SK-N-SH (cell line): ENCODE measurements at regions not wholly inside any gene's neighbourhood (a gene's known extent, or its start where the extent isn't known, plus 50 kb on each side); places are given as distances from the start of the nearest gene placed in this dataset.
"Not testable (repeated sequence)": the region's sequence is repeated elsewhere in the genome, so short reads cannot be mapped to it uniquely, and the experiment has no call there.

ENCODE experiments used
- CTCF ChIA-PET: fragments of 300-600, 350-600 bp; formaldehyde crosslinking; extraction: SDS; loops from one replicate; lab custom pipeline; 2021; lab: Yijun Ruan, JAX
- POLR2A ChIA-PET: fragments of 350-600 bp; sonication (Branson Sonifier 250); formaldehyde crosslinking; extraction: SDS; loops from one replicate; lab custom pipeline; 2020; ENCODE audit warnings: antibody characterized with exemption, inconsistent platforms; lab: Yijun Ruan, JAX
- DNase-seq: peaks from one replicate; pipeline ENCODE4 v3.0.0; 2012
- H2AFZ ChIP-seq: fragments of 200-600 bp; sonication (generic); 2 replicates; pipeline ENCODE4 v1.8.1; 2016; ENCODE audit warnings: antibody characterized with exemption, mild to moderate bottlenecking, low read depth
- H3F3A ChIP-seq: fragments of 200-600 bp; sonication (generic); replicated peaks from 2 replicates; pipeline ENCODE3; 2016; ENCODE audit warnings: antibody characterized with exemption, mild to moderate bottlenecking; ENCODE audit not compliant: insufficient read depth
- H3K27ac ChIP-seq, 2 experiments: fragments of 200-500 bp in 1 of 2; fragments of 200-600 bp in 1 of 2; sonication (Bioruptor generic) in 1 of 2; sonication (generic), shearing (Covaris generic) in 1 of 2; 2 replicates each; pipeline versions ENCODE4 v1.5.1 to v1.6.1; 2014 to 2016; ENCODE audit warnings: low read depth in 2 of 2, inconsistent platforms in 1 of 2, low read length in 1 of 2, mild to moderate bottlenecking in 1 of 2, mixed read lengths in 1 of 2
- H3K27me3 ChIP-seq: fragments of 200-600 bp; sonication (generic), shearing (Covaris generic); 2 replicates; pipeline ENCODE4 v1.6.1; 2016; ENCODE audit warnings: mixed run types; ENCODE audit not compliant: insufficient read depth
- H3K36me3 ChIP-seq, 2 experiments: fragments of 200-500 bp in 1 of 2; fragments of 200-600 bp in 1 of 2; sonication (Bioruptor generic) in 1 of 2; sonication (generic) in 1 of 2; replicated peaks in 1 of 2; 2 replicates each; pipeline versions ENCODE3 to v1.5.1; 2014 to 2016; ENCODE audit warnings: low read length in 1 of 2, mild to moderate bottlenecking in 1 of 2; ENCODE audit not compliant: insufficient read depth in 2 of 2, control insufficient read depth in 1 of 2
- H3K4me1 ChIP-seq, 2 experiments: fragments of 200-500 bp in 1 of 2; fragments of 200-600 bp in 1 of 2; sonication (Bioruptor generic) in 1 of 2; sonication (generic), shearing (Covaris generic) in 1 of 2; 2 replicates each; pipeline versions ENCODE4 v1.5.1 to v1.6.1; 2014 to 2016; ENCODE audit warnings: low read depth in 1 of 2, low read length in 1 of 2, mixed run types in 1 of 2; ENCODE audit not compliant: insufficient read depth in 2 of 2, control insufficient read depth in 1 of 2
- H3K4me2 ChIP-seq: fragments of 200-600 bp; sonication (generic), shearing (Covaris generic); 2 replicates; pipeline ENCODE4 v1.6.1; 2017; ENCODE audit warnings: mixed run types
- H3K4me3 ChIP-seq, 2 experiments: fragments of 200-500 bp in 1 of 2; fragments of 200-600 bp in 1 of 2; sonication (Bioruptor generic) in 1 of 2; sonication (generic), shearing (Covaris generic) in 1 of 2; 2 replicates each; pipeline versions ENCODE4 v1.5.1 to v1.8.1; 2014 to 2016; ENCODE audit warnings: low read depth in 2 of 2, inconsistent platforms in 1 of 2, low read length in 1 of 2, mild to moderate bottlenecking in 1 of 2, mixed read lengths in 1 of 2, moderate library complexity in 1 of 2
- H3K79me2 ChIP-seq: fragments of 200-600 bp; sonication (generic); 2 replicates; pipeline ENCODE4 v1.8.1; 2017; ENCODE audit warnings: mild to moderate bottlenecking; ENCODE audit not compliant: insufficient read depth
- H3K9ac ChIP-seq: fragments of 200-600 bp; sonication (generic); 2 replicates; pipeline ENCODE4 v1.6.1; 2017; ENCODE audit warnings: mixed run types
- H3K9me2 ChIP-seq: fragments of 200-600 bp; sonication (generic); 2 replicates; pipeline ENCODE4 v1.6.1; 2017; ENCODE audit warnings: mixed run types
- H3K9me3 ChIP-seq: fragments of 200-600 bp; sonication (generic); 2 replicates; pipeline ENCODE4 v1.6.1; 2017; ENCODE audit warnings: mixed run types, mild to moderate bottlenecking, moderate library complexity
- H4K20me1 ChIP-seq: fragments of 200-600 bp; sonication (generic); 2 replicates; pipeline ENCODE4 v1.6.1; 2017; ENCODE audit warnings: mild to moderate bottlenecking, mixed run types; ENCODE audit not compliant: insufficient read depth
- EZH2phosphoT487 ChIP-seq: fragments of 200-600 bp; sonication (generic); IDR thresholded peaks from 2 replicates; pipeline ENCODE4 v1.6.1; 2017; ENCODE audit warnings: low read depth, mixed run types, mild to moderate bottlenecking, antibody characterized with exemption, moderate library complexity, borderline replicate concordance
- GATA2 ChIP-seq: sonication (generic); formaldehyde crosslinking; IDR thresholded peaks from 2 replicates; pipeline ENCODE4 v1.5.0; 2020; ENCODE audit warnings: mild to moderate bottlenecking, missing genetic modification reagents
- JUND ChIP-seq: IDR thresholded peaks from 2 replicates; pipeline ENCODE4 v1.4.0; 2012
- MEF2A ChIP-seq: IDR thresholded peaks from 2 replicates; pipeline ENCODE4 v1.4.0; 2012; ENCODE audit warnings: low read depth, borderline replicate concordance
- NFIC ChIP-seq: IDR thresholded peaks from 2 replicates; pipeline ENCODE4 v1.4.0; 2012; ENCODE audit warnings: borderline replicate concordance
- RXRA ChIP-seq: IDR thresholded peaks from 2 replicates; pipeline ENCODE4 v1.4.0; 2012; ENCODE audit warnings: low read depth, mild to moderate bottlenecking, borderline replicate concordance
- TAF1 ChIP-seq: IDR thresholded peaks from 2 replicates; pipeline ENCODE4 v1.6.1; 2012; ENCODE audit warnings: low read depth, mild to moderate bottlenecking, low read length, moderate library complexity, borderline replicate concordance
- WGBS: methylation state at CpG from one replicate; pipeline ENCODE4 v1.1.6; 2017; ENCODE audit warnings: low lambda C conversion rate; 5-methylcytosine and 5-hydroxymethylcytosine counted together

DNA sequence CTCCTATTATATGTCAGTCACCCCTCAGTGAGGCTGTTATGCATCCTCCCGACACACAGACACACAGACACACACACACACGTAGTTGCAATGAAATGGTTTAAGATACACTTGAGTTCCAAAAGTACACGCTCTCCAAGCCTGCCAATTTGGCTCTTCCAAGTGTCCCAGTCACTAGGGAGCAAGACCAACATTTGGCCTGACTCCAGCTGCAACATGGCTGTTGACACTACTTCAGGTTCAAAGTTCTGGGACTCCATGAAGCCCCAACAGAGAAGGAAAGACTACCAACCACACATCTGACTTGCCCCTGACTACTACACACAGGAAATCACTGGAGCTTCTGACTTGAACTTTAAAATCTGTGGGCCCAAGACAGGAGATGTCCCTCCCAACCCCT lies 128.1 kb upstream of the KCNJ18 start:
- ChIA-PET CTCF (no interaction called here), POLR2A (no interaction called here)
- no peak overlapping the region for H3K9ac ChIP-seq
- no peaks in the 10 kb centered on the region for H4K20me1 ChIP-seq
- TF ChIP-seq MEF2A (no peak), RXRA (no peak), GATA2 (CRISPR knock-in tag) (no peak), TAF1 (no peak), EZH2phosphoT487 (no peak), NFIC (no peak), JUND (no peak)
- no peaks in the 10 kb centered on the region for H3F3A ChIP-seq
- no peak overlapping the region for H3K4me2 ChIP-seq
- 8% methylated on average over 2 of the region's 3 CpGs for WGBS
- no peak overlapping the region for H3K4me3 ChIP-seq
- H2AFZ ChIP-seq, result no peak overlapping the region
- no peaks in the 10 kb centered on the region for H3K9me3 ChIP-seq
- no peaks in the 10 kb centered on the region for H3K4me1 ChIP-seq
- no peaks in the 10 kb centered on the region for H3K9me2 ChIP-seq
- no peak overlapping the region for H3K27ac ChIP-seq
- H3K79me2 ChIP-seq, result no peaks in the 10 kb centered on the region
- H3K27me3 ChIP-seq, result no peaks in the 10 kb centered on the region
- DNase-seq, result no peak
- H3K36me3 ChIP-seq, result no peaks in the 10 kb centered on the region

DNA sequence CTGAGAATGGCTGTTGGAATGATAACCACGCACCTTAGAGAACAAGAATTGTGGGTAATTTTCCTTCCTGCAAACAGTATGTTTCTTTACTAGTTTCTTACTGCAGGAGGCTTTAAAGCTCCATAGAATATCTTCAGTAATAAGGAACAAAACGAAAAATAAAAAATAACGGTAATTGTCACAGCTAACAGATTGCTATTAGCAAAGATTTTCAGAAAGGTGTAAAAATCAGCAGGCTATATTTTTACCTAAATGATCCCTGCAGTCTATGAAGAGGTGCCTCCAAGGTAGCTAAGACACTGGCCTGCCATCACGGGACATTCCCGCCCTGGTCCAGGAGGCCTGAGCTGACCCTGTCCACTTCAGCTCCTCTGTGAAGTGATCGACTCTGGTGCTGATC lies 127.6 kb upstream of the KCNJ18 start:
- H3K9ac ChIP-seq, H3K4me2 ChIP-seq, H2AFZ ChIP-seq, H3K4me3 ChIP-seq, H3K9me2 ChIP-seq, H3F3A ChIP-seq, CTCF ChIA-PET, H3K79me2 ChIP-seq, H3K27me3 ChIP-seq, H3K9me3 ChIP-seq, H3K4me1 ChIP-seq, H4K20me1 ChIP-seq, DNase-seq, H3K27ac ChIP-seq, POLR2A ChIA-PET, H3K36me3 ChIP-seq: not testable (repeated sequence)
- WGBS, result 28% methylated on average over 6 of the region's 6 CpGs

DNA sequence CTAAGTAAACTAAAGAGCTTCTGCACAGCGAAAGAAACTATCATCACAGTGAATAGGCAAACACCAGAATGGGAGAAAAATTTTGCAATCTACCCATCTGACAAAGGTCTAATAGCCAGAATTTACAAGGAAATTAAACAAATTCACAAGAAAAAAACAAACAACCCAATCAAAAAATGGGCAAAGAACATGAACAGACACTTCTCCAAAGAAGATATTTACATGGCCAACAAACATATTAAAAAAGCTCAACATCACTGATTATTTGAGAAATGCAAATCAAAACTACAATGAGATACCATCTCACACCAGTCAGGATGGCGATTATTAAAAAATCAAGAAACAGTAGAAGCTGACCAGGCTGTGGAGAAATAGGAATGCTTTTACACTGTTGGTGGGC lies 121.9 kb upstream of the KCNJ18 start:
- H3K36me3 ChIP-seq, H3K4me1 ChIP-seq, H3K9me2 ChIP-seq, H3K4me3 ChIP-seq, H3K4me2 ChIP-seq, H3K79me2 ChIP-seq, POLR2A ChIA-PET, H3K9me3 ChIP-seq, DNase-seq, H3F3A ChIP-seq, H2AFZ ChIP-seq, H3K9ac ChIP-seq, H3K27ac ChIP-seq, H4K20me1 ChIP-seq, CTCF ChIA-PET, H3K27me3 ChIP-seq: not testable (repeated sequence)
- WGBS, result 29% methylated on average over 2 of the region's 2 CpGs

DNA sequence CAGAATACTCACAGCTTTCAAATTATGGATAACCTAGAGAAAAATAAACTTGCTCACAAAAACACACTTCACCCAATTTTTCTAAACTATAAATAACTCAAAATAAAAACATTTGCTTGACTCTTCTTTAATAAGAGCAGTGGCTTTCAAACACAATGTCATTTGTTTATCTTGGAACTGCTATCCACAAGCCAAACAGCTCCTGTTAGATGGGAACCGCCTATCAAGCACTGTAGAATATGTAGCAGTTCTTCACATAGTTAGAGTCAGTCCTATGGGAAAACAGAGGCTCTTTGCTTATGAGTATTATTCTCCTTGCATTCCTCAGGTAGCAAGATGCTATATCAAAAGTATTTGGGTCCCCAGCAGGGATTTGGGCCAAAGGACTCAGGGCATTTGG lies 120.2 kb upstream of the KCNJ18 start:
- CTCF ChIA-PET, H4K20me1 ChIP-seq, H3K27ac ChIP-seq, H3F3A ChIP-seq, POLR2A ChIA-PET, H3K9me3 ChIP-seq, H3K4me1 ChIP-seq, H3K4me3 ChIP-seq, H3K9me2 ChIP-seq, H3K9ac ChIP-seq, H3K36me3 ChIP-seq, H3K4me2 ChIP-seq, H3K79me2 ChIP-seq, H3K27me3 ChIP-seq, H2AFZ ChIP-seq, DNase-seq: not testable (repeated sequence)
- WGBS, result 69% methylated on average over 1 of the region's 1 CpG

DNA sequence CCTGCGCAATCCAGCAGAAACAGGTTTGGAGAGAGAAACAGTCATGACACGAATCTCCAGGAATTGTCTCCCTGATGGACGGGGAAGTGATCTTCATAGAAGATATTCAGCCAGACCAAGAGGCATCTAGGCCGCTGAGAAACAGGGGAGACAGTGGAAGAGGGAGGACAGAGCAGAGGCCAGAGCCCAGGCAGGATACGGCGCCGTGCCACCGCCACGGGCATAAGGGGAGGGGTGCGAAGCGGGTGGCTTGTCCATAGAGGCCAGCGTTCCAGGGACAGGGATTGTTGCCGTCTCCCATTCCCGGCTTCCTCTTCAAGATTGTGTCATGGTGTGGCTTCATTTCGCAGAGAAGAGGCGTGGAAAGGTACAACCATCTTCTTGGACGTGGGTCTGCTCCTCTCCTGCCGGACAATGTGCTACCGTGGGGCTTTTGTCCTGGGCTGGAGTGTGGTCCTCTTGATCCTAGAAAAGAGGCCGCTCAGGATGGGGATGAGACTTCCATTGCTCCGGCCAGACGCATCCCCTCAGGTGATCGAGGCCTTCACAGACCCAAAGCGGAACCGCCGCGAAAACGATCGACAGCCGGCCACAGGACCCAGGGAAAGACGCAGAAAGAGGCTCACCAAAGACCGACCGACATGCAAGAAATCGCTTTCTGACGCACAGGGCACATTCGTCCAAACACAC lies 118.9 kb upstream of the KCNJ18 start:
- H3K36me3 ChIP-seq, H3K9me3 ChIP-seq, CTCF ChIA-PET, H3F3A ChIP-seq, H3K27ac ChIP-seq, H3K79me2 ChIP-seq, POLR2A ChIA-PET, H3K4me1 ChIP-seq, H3K9me2 ChIP-seq, H4K20me1 ChIP-seq, H3K9ac ChIP-seq, H3K27me3 ChIP-seq, DNase-seq: not testable (repeated sequence)
- WGBS, result 52% methylated on average over 28 of the region's 36 CpGs
- peak overlapping the region; percentile 58 to 67 for H3K4me3 ChIP-seq
- peak overlapping the region; percentile 68 for H3K4me2 ChIP-seq
- H2AFZ ChIP-seq, result peak overlapping the region; percentile 87
